Activated T-cell treated with anti-CD3 and anti-CD28 coated beads, Interleukin-2, amount 50 U/mL, for 4 hours (primary cell): ENCODE measurements at regions not wholly inside any gene's neighbourhood (a gene's known extent, or its start where the extent isn't known, plus 50 kb on each side); places are given as distances from the start of the nearest gene placed in this dataset.

Experiments
- ATAC-seq, 2 donors: fragments of 200-7000 bp; cut with Tn5 transposase; one replicate each; pipeline ENCODE4 v1.10.0; 2021
- DNase-seq: peaks from one replicate; pipeline ENCODE4 v3.0.0-alpha.2; 2020
- H3K27me3 Mint-ChIP-seq: one replicate; pipeline ENCODE4 v1.8.0; 2021; ENCODE audit warnings: low read depth, mixed read lengths
- H3K36me3 Mint-ChIP-seq: one replicate; pipeline ENCODE4 v1.8.0; 2022; ENCODE audit warnings: mixed read lengths; ENCODE audit not compliant: insufficient read depth
- H3K4me1 Mint-ChIP-seq: one replicate; pipeline ENCODE4 v1.8.0; 2021; ENCODE audit warnings: low read depth, mixed read lengths
- H3K4me3 Mint-ChIP-seq: one replicate; pipeline ENCODE4 v1.8.0; 2021; ENCODE audit warnings: mild to moderate bottlenecking, moderate library complexity, mixed read lengths
- H3K9me3 Mint-ChIP-seq: one replicate; pipeline ENCODE4 v1.8.0; 2021; ENCODE audit warnings: mixed read lengths

DNA sequence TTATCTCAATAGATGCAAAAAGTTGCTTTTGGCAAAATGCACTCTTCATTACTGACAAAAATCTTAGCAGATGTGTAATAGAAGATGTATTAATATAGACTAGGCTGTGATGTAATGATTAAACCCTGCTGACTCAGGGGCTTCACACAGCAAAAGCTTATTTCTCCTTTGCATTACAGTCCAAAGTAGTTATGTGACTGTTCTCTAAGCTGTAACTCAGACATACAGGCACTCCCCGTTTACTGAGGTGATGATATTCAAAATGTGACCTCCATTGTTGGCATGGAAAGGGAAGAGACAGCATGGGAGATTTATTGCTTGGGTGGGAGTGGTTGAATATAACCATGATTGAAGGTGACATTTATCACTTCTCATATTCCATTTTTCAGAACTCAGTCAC lies 331.5 kb downstream of the SNAPC1 start:
- Mint-ChIP-seq H3K4me1 (peaks cover 2% of the 10 kb centered on the region), H3K36me3 (no peaks in the 10 kb centered on the region), H3K4me3 (no peak overlapping the region), H3K27me3 (peaks cover 6% of the 10 kb centered on the region), H3K9me3 (peaks cover 16% of the 10 kb centered on the region)
- DNase-seq (no peak), ATAC-seq (no peak)

DNA sequence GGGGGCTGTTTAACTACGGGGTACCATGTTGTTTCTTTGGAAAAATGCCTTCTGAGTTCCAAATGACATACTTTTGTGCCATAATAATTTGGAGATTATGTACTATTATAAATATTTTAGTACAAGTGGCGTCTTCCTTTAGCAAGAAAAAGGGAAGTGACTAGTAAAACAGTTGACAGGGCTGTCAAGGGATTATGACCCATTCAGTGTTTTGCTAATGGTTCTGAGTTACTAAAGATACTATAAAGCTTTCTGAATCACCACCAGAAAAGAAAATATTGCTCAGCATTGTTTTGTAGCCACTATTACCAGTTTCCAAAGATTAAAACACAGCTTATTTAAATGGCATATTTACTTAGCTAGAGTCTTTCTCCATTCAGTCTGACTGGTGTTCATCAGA lies 334.9 kb downstream of the SNAPC1 start:
- no peak for ATAC-seq
- Mint-ChIP-seq H3K4me1 (peaks cover 2% of the 10 kb centered on the region), H3K36me3 (no peaks in the 10 kb centered on the region), H3K9me3 (peaks cover 6% of the 10 kb centered on the region), H3K4me3 (no peak overlapping the region), H3K27me3 (peaks cover 3% of the 10 kb centered on the region)
- DNase-seq, result no peak

DNA sequence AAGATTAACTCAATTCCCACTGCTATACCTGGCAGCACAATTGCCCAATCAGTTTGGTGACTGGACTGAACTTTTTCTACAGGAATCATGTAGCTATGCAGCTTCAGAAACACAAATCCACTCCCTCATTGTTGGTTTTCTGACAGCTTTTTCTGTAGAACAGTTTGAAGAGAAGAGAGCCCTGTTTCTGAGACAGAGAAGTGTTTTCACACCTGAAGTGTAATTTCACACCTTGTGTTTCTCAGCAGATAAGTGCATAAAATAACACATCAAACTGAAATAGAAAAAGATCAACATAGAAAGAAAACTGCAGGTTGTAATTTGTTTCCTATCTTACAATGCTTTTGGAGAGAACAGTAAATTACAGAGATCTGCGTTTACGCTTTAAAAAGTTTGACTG lies 335.6 kb downstream of the SNAPC1 start:
- ATAC-seq, result no peak
- no peaks in the 10 kb centered on the region for H3K36me3 Mint-ChIP-seq

DNA sequence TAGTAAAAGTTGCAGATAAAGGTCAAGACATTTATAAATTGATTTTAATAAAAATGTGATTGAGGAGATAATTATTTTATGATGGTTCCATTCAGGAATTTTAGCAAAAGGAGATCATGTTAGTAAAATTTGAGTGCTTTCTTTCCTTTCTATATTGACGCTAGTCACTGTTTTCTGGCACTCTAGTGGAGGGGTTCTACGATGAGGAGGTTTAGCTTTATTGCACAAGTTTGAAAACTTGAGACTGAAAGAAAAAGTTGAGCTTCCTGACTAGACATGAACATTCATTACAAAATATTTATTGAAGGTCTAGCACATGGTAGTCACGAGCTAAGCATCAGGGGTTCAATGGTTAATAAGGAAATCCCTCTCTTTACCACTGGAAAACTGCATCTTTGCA lies 336.1 kb downstream of the SNAPC1 start:
- peaks cover 3% of the 10 kb centered on the region for H3K27me3 Mint-ChIP-seq
- H3K36me3 Mint-ChIP-seq, result no peaks in the 10 kb centered on the region
- no peak overlapping the region for H3K4me3 Mint-ChIP-seq
- H3K9me3 Mint-ChIP-seq, result peaks cover 6% of the 10 kb centered on the region
- DNase-seq, result no peak
- no peak for ATAC-seq
- peaks cover 2% of the 10 kb centered on the region for H3K4me1 Mint-ChIP-seq

More for the DNA sequence above, 335.6 kb downstream of the SNAPC1 start:
- H3K4me1 Mint-ChIP-seq, result peaks cover 2% of the 10 kb centered on the region
- no peak overlapping the region for H3K4me3 Mint-ChIP-seq
- peaks cover 6% of the 10 kb centered on the region for H3K9me3 Mint-ChIP-seq
- no peak for DNase-seq
- H3K27me3 Mint-ChIP-seq, result peaks cover 3% of the 10 kb centered on the region

DNA sequence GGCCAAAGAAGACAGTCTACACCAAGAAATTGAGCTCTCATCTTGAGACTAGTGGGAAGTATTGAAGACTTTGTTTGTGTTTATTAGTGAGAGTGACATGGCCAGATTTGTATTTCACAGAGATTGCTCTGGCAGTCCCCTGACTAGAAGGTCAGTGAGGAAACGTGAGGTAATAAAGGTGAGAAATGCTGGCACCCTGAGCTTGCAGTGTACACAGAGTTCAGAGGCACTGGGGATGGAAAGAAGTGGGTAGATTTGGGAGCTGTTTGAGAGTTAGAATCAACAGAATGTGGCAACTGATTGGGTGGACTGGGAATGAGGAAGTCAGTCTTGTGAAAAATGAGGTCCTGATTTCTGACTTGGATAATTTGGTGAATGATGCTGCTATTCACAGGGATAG lies 336.9 kb downstream of the SNAPC1 start:
- Mint-ChIP-seq H3K9me3 (peaks cover 6% of the 10 kb centered on the region), H3K36me3 (no peaks in the 10 kb centered on the region), H3K4me3 (no peak overlapping the region), H3K27me3 (peaks cover 3% of the 10 kb centered on the region), H3K4me1 (peaks cover 2% of the 10 kb centered on the region)
- DNase-seq, result no peak
- no peak for ATAC-seq

DNA sequence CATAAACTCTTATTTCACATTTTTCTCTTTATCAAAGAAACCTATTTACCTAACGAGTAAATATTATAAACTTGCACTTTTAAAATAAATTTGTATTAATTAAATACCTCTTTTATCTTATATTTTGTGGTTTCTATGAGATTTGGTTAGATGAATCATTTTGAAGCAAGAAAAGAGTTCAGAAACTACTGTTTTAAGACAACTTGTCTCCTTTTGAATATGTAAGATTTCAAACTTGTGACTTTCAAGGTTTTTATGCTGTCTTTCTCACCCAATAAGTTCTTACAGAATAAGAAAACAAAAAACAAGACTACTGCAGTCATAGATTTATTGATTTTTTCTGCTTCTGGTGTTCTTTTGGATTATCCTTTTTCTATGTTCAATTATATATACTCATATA lies 339.0 kb downstream of the SNAPC1 start:
- Mint-ChIP-seq H3K9me3 (no peaks in the 10 kb centered on the region), H3K4me3 (no peak overlapping the region), H3K27me3 (peaks cover 6% of the 10 kb centered on the region), H3K4me1 (peaks cover 2% of the 10 kb centered on the region), H3K36me3 (no peaks in the 10 kb centered on the region)
- DNase-seq, result no peak
- ATAC-seq, result no peak

DNA sequence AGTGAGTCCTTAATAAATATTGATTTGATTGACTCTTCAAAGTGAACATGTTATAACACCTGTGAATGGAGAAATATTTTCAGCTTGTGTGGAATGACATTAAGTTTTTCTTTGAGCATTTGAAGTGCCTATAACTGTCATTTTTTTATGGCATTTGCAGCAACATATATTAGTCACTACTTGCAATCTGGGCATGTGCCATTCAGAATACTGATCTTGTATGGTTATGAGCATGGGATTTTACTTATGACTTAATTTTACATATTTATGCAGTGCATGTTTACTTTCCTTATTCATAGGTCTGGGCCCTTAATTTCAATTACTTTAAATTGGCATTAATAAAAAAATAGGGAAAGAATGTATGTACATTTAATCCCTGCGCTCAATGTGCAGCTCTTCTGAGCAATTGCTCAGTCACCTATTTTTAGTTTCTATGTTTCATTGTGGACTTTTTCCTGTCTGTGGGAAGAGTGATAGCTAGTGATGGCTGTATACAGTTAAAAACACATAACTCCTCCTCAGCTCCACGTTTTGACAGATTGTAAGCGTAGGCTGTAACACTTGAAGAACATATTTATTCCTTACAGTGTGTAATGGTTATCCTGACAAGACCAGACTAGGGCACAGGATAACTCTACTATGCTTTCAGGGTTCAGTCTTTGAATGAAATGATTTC lies 339.6 kb downstream of the SNAPC1 start:
- Mint-ChIP-seq H3K4me3 (no peak overlapping the region), H3K36me3 (no peaks in the 10 kb centered on the region), H3K4me1 (peaks cover 2% of the 10 kb centered on the region), H3K27me3 (peaks cover 6% of the 10 kb centered on the region), H3K9me3 (no peaks in the 10 kb centered on the region)
- ATAC-seq, result no peak
- no peak for DNase-seq

DNA sequence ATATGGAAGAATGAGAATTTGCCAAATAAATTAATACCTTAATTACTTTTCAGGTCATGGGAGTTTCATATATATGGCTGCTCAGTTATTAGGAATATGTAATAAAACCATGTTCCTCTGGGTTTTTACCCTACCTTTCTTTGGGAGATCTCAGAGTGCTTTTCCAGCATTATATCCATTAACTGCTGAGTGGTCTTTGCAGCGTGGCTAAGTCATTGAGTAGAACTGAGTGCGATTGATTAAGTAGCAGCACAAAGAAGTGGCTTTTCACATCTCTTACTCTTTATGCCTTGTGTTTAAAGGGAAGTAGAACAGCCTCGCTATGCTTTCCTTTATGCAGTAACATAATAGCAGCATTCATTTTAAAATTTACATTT lies 340.1 kb downstream of the SNAPC1 start:
- Mint-ChIP-seq H3K36me3 (no peaks in the 10 kb centered on the region), H3K27me3 (peaks cover 6% of the 10 kb centered on the region), H3K9me3 (no peaks in the 10 kb centered on the region), H3K4me1 (peaks cover 2% of the 10 kb centered on the region), H3K4me3 (no peak overlapping the region)
- ATAC-seq (no peak), DNase-seq (no peak)

DNA sequence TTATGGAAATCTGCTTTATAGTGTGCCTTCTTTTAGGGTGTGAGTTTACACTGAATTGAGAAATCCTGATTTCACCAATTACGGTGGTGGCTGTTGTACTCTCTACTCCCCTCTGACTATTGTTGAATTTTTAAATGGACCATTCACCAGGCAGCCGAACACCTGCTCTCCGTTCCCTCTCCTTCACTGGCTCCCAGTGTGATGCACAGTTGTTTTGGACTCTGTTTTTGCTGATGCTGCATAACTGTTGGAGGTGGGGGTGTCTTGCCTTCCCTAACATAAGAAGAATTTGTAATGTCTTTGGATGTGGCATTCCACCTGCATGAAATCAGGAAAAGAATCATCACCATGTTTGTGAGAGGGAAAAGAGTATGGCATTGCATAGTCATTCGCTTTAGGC lies 341.2 kb downstream of the SNAPC1 start:
- H3K36me3 Mint-ChIP-seq, result no peaks in the 10 kb centered on the region
- no peaks in the 10 kb centered on the region for H3K9me3 Mint-ChIP-seq
- H3K4me1 Mint-ChIP-seq, result no peaks in the 10 kb centered on the region
- H3K27me3 Mint-ChIP-seq, result peaks cover 6% of the 10 kb centered on the region
- DNase-seq, result no peak
- H3K4me3 Mint-ChIP-seq, result no peak overlapping the region
- no peak for ATAC-seq

DNA sequence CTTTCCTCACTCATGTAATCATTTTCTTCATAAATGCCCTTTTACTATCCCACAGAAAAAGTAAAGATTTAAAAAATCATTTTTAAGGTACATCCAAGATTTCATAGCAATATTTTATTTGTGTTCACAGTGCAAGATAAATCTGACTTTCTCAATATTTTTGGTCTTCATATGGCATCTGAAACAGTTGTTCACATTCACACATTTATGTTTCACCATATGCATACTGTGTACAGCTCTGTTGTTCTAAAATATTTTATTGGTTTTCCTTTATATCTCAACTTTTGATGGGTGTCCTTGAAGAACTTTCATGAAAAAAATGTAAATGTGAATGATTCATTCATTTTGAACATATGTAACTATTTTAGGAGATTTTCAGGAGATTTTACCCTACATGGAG lies 348.7 kb downstream of the SNAPC1 start:
- Mint-ChIP-seq H3K9me3 (no peaks in the 10 kb centered on the region), H3K27me3 (peaks cover 16% of the 10 kb centered on the region), H3K4me3 (no peak overlapping the region), H3K36me3 (no peaks in the 10 kb centered on the region), H3K4me1 (no peaks in the 10 kb centered on the region)
- ATAC-seq (no peak), DNase-seq (no peak)

DNA sequence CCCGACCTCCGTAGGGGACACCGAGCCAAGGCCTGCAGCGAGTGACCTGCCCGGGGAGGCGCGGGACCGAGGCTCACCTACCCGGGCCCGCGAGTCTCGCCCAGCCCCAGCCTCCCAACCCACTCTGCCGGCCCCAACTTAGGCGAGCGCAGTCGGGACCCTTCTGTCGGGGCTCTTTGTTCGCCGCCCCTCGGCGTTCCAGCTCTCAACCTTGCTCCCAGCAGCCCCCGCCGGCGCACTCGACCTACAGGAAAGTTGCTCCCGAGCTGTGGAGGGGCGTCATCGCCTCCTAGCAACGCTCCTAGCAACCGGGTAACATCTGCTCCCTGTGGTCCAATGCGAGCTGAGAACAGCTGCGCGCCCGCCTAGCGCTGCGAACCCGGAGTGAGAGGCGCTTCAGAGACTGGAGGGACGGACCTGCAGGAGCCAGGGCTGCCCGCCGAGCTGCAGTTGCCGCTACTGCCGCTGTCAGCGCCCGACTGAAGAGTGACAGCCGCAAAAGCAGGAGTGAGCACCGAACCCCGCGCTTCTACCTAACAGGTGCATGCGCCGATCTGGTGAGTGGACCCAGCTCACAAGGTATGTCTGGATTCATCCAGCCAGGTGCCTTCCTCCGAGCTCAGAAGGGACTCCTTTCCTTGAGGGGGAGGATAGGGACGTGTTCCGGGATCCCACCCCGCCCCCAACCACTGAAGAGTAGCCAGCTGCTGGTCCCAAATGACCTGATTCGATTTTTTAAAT lies 355.0 kb downstream of the SNAPC1 start:
- H3K4me1 Mint-ChIP-seq, result peaks cover 6% of the 10 kb centered on the region
- H3K36me3 Mint-ChIP-seq, result no peaks in the 10 kb centered on the region
- no peaks in the 10 kb centered on the region for H3K9me3 Mint-ChIP-seq
- H3K4me3 Mint-ChIP-seq, result peak overlapping the region; percentile 63
- ATAC-seq, result peak; percentile 99 to 100
- DNase-seq, result peak; percentile 40
- peaks cover 53% of the 10 kb centered on the region for H3K27me3 Mint-ChIP-seq

DNA sequence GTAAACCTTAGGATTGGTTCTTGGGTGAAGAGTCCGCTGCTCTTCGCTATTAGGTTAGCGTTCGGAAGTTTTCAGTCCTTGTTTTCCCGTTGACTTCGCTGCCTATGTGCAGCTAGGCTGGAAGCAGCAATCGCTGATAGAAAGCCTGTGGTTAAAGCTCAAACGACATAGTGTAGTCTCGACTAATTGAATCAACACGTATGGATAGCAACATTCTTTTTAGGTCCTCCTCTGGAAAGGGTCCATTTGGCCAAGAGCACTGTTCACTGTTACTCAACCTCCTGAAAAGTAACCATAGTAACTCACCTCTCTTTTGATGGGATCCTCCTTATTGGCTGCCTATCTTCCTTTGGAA lies 355.5 kb downstream of the SNAPC1 start:
- H3K4me1 Mint-ChIP-seq, result peaks cover 6% of the 10 kb centered on the region
- ATAC-seq (no peak), DNase-seq (no peak)
- H3K4me3 Mint-ChIP-seq, result peak overlapping the region; percentile 63
- H3K36me3 Mint-ChIP-seq, result no peaks in the 10 kb centered on the region
- peaks cover 53% of the 10 kb centered on the region for H3K27me3 Mint-ChIP-seq
- H3K9me3 Mint-ChIP-seq, result no peaks in the 10 kb centered on the region

DNA sequence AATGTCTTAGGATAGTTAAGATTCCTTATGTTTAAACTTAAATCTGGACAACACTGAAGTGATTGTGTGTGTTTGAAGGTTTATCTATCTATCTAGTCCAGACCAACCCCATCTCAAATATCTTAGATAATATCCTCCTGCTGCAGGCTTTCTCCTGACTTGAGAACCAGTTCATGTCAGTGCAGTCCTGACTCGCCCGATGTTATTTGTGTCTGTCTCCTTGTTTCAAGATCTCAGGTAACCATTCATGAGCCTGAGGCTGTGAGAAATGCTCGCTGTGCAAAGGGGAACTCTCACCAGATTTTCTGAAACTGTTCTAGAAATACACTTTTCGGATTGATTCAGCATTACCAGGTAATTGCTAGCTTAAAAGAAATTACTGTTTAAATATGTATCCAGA lies 356.2 kb downstream of the SNAPC1 start:
- Mint-ChIP-seq H3K4me1 (peaks cover 6% of the 10 kb centered on the region), H3K36me3 (no peaks in the 10 kb centered on the region), H3K27me3 (peaks cover 55% of the 10 kb centered on the region), H3K9me3 (no peaks in the 10 kb centered on the region), H3K4me3 (no peak overlapping the region)
- ATAC-seq (no peak), DNase-seq (no peak)

DNA sequence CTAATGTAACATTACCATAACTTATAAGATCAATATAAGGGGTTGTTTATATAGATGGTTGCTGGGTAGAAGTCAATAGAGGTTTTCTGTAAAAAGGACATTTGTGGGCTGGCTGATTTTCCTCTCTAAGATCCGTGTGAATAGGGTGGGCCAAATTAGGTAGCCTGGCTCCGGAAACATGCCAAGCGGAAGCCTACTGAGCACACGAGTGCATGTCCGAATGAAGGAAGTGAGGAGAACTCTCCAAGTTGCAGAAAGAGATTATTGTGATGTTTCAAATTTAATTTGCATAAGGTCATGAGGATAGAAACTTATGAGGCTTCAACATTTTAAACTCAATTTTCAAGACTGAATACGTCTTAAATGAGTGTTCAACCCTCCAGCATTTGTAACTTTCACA lies 356.7 kb downstream of the SNAPC1 start:
- DNase-seq (no peak), ATAC-seq (no peak)
- H3K4me3 Mint-ChIP-seq, result no peak overlapping the region
- peaks cover 6% of the 10 kb centered on the region for H3K4me1 Mint-ChIP-seq
- H3K9me3 Mint-ChIP-seq, result no peaks in the 10 kb centered on the region
- peaks cover 57% of the 10 kb centered on the region for H3K27me3 Mint-ChIP-seq
- no peaks in the 10 kb centered on the region for H3K36me3 Mint-ChIP-seq

DNA sequence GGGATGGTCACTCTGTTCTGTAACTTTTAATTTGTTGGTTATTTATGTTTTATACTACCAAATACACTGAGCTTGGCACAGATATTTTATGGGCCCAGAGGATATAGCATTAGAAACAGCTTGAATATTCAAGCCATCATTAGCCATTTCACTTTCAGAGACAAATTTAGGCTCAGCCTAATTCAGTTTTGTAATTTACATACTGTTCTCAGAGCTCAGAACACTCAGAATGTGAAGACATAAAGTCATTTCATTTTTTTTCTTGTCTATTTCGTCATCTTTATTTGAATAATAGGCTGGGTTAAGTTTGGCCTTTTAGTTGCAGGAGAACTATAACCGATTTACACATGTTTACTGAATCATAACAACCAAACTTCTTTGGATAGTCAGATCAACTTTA lies 361.7 kb downstream of the SNAPC1 start:
- H3K36me3 Mint-ChIP-seq, result no peaks in the 10 kb centered on the region
- H3K4me1 Mint-ChIP-seq, result no peaks in the 10 kb centered on the region
- ATAC-seq (no peak), DNase-seq (no peak)
- no peak overlapping the region for H3K4me3 Mint-ChIP-seq
- H3K27me3 Mint-ChIP-seq, result peaks cover 36% of the 10 kb centered on the region
- no peaks in the 10 kb centered on the region for H3K9me3 Mint-ChIP-seq
